GM12878 (cell line): ENCODE measurements at regions not wholly inside any gene's neighbourhood (a gene's known extent, or its start where the extent isn't known, plus 50 kb on each side); places are given as distances from the start of the nearest gene placed in this dataset.

Experiments
- ATAC-seq: fragments of 200-7000 bp; cut with Tn5 transposase; 3 replicates; pipeline ENCODE4 v1.9.1; 2020; ENCODE audit warnings: mild to moderate bottlenecking, moderate library complexity
- BruUV-seq: library from RNA; stranded (reverse); fragments of 400-500 nt; replicated peaks from 2 replicates; lab custom pipeline; 2021; lab: Mats Ljungman, UMichigan
- CTCF ChIA-PET: fragments of 300-600 bp; sonication (Branson Sonifier 250); formaldehyde crosslinking; extraction: SDS; loops from one replicate; lab custom pipeline; 2021; ENCODE audit warnings: inconsistent platforms; lab: Yijun Ruan, JAX
- POLR2A ChIA-PET: fragments of 350-600 bp; formaldehyde crosslinking; extraction: SDS; loops from one replicate; lab custom pipeline; 2021; ENCODE audit warnings: inconsistent platforms; lab: Charles Lee
- RAD21 ChIA-PET: fragments of 300-600 bp; sonication (Branson Sonifier 250); formaldehyde crosslinking; loops from one replicate; lab custom pipeline; 2023; ENCODE audit warnings: antibody characterized with exemption; ENCODE audit not compliant: unreplicated experiment; lab: Charles Lee
- SMC1A ChIA-PET: fragments of 300-600 bp; sonication (Branson Sonifier 250); formaldehyde crosslinking; loops from one replicate; lab custom pipeline; 2023; ENCODE audit not compliant: unreplicated experiment, uncharacterized antibody; lab: Charles Lee
- DNase-seq: peaks from one replicate; pipeline ENCODE4 v3.0.0-alpha.2; 2011; ENCODE audit warnings: low read depth, low spot score
- FAIRE-seq: peaks from 3 replicates; lab custom pipeline; 2011; peaks lifted over from hg19 to GRCh38; lab: Jason Lieb, UNC
- H2AFZ ChIP-seq: 2 replicates; pipeline ENCODE4 v1.6.0; 2011; ENCODE audit warnings: low read depth, low read length, control low read depth; ENCODE audit not compliant: control insufficient read depth
- H3K27ac ChIP-seq: 2 replicates; pipeline ENCODE4 v1.5.1; 2011; ENCODE audit warnings: control low read depth; ENCODE audit not compliant: control insufficient read depth, insufficient read depth
- H3K27me3 ChIP-seq, 2 experiments: replicated peaks in 1 of 2; 2 replicates each; pipeline versions ENCODE4 v1.6.0 to v1.6.1; 2011; ENCODE audit warnings: low read length in 1 of 2; ENCODE audit not compliant: control insufficient read depth in 2 of 2, insufficient read depth in 2 of 2
- H3K36me3 ChIP-seq, 2 experiments: 2 replicates each; pipeline ENCODE4 v1.5.1; 2011; ENCODE audit warnings: low read length in 1 of 2; ENCODE audit not compliant: control insufficient read depth in 2 of 2, insufficient read depth in 2 of 2
- H3K4me1 ChIP-seq: 2 replicates; pipeline ENCODE4 v1.6.1; 2011; ENCODE audit warnings: mild to moderate bottlenecking, low read length, moderate library complexity, mixed read lengths; ENCODE audit not compliant: control insufficient read depth, insufficient read depth
- H3K4me2 ChIP-seq: 2 replicates; pipeline ENCODE4 v1.6.0; 2011; ENCODE audit warnings: control low read depth; ENCODE audit not compliant: control insufficient read depth, insufficient read depth
- H3K4me3 ChIP-seq: fragments of 200-600 bp; sonication (generic); 2 replicates; pipeline ENCODE4 v1.5.1; 2016
- H3K79me2 ChIP-seq: 2 replicates; pipeline ENCODE4 v1.6.0; 2011; ENCODE audit warnings: low read length; ENCODE audit not compliant: control insufficient read depth, insufficient read depth
- H3K9ac ChIP-seq: 2 replicates; pipeline ENCODE4 v1.8.0; 2011; ENCODE audit warnings: low read length, control low read depth, mixed read lengths; ENCODE audit not compliant: control insufficient read depth, insufficient read depth
- H3K9me3 ChIP-seq: replicated peaks from 3 replicates; pipeline ENCODE4 v1.5.1; 2011; ENCODE audit warnings: mild to moderate bottlenecking, low read length; ENCODE audit not compliant: control insufficient read depth, insufficient read depth
- H4K20me1 ChIP-seq: 2 replicates; pipeline ENCODE4 v1.6.0; 2011; ENCODE audit not compliant: control insufficient read depth, insufficient read depth
- NFYA ChIP-seq: IDR thresholded peaks from 2 replicates; pipeline ENCODE4 v1.6.1; 2011; ENCODE audit warnings: low read depth, mild to moderate bottlenecking, low read length, improper control_type of control experiment, borderline replicate concordance
- PRDM15 ChIP-seq: fragments of 450-650 bp; formaldehyde crosslinking; IDR thresholded peaks from 2 replicates; pipeline ENCODE4 v1.4.0; 2020; ENCODE audit warnings: mild to moderate bottlenecking, moderate library complexity
- TAF1 ChIP-seq: IDR thresholded peaks from 2 replicates; pipeline ENCODE4 v1.6.1; 2011; ENCODE audit warnings: mild to moderate bottlenecking, low read depth, low read length, borderline replicate concordance
- WGBS: methylation state at CpG from one replicate; pipeline ENCODE4 v1.1.6; 2016; ENCODE audit warnings: low lambda C conversion rate; ENCODE audit not compliant: insufficient replicate concordance, insufficient coverage; ENCODE audit errors: missing lambda C conversion rate; 5-methylcytosine and 5-hydroxymethylcytosine counted together
- in situ Hi-C: fragments of 300-500 bp; cut with MboI; formaldehyde crosslinking; loops from 9 replicates; pipeline ENCODE4 v1.14.3; 2018; ENCODE audit warnings: mixed read lengths
- intact Hi-C: fragments of 100-400 bp; cut with micrococcal nuclease; formaldehyde crosslinking; loops from one replicate; pipeline ENCODE4 v1.14.2; 2022; ENCODE audit not compliant: unreplicated experiment

GRCh38 chr6:141988327-141988726, 144.4 kb upstream of the GJE1 start:
- in situ Hi-C loops (loop anchor here (5.0 kb wide), 1 partner anchor 129 kb away; no protein-coding TSS in a partner anchor), intact Hi-C loops (no loop called here)
- Histone ChIP-seq H3K4me1 (no peaks in the 10 kb centered on the region), H3K36me3 (no peaks in the 10 kb centered on the region), H3K27ac (no peak overlapping the region), H3K27me3 (no peaks in the 10 kb centered on the region), H3K4me3 (no peak overlapping the region), H3K9me3 (no peaks in the 10 kb centered on the region), H4K20me1 (no peaks in the 10 kb centered on the region), H3K79me2 (no peaks in the 10 kb centered on the region), H3K9ac (no peak overlapping the region), H2AFZ (no peak overlapping the region), H3K4me2 (no peak overlapping the region)
- no peak for TF ChIP-seq TAF1
- no peak for TF ChIP-seq NFYA
- no TSS peak for BruUV-seq
- WGBS = 38% methylated on average over 2 of the region's 2 CpGs
- ChIA-PET POLR2A (no interaction called here), RAD21 (no interaction called here), CTCF (interaction anchor here (1.4 kb wide), 1 partner anchor 9 kb away, joined by 6 read pairs; no protein-coding TSS in a partner anchor), SMC1A (interaction anchor here (0.7 to 2.6 kb wide), 3 partner anchors 17 to 219 kb away, joined by 3 to 17 read pairs (median 5); no protein-coding TSS in a partner anchor)
- DNase-seq = no peak
- FAIRE-seq = no peak
- no peak for ATAC-seq

GRCh38 chr6:141986457-141986856, 146.3 kb upstream of the GJE1 start:
- Histone ChIP-seq H3K4me2 (no peak overlapping the region), H3K27ac (no peak overlapping the region), H4K20me1 (no peaks in the 10 kb centered on the region), H3K9ac (no peak overlapping the region), H3K4me3 (no peak overlapping the region), H2AFZ (no peak overlapping the region), H3K36me3 (no peaks in the 10 kb centered on the region), H3K79me2 (no peaks in the 10 kb centered on the region), H3K4me1 (no peaks in the 10 kb centered on the region), H3K27me3 (no peaks in the 10 kb centered on the region), H3K9me3 (no peaks in the 10 kb centered on the region)
- ATAC-seq (no peak), DNase-seq (no peak), FAIRE-seq (no peak)
- in situ Hi-C loops (loop anchor here (5.0 kb wide), 1 partner anchor 131 kb away; no protein-coding TSS in a partner anchor), intact Hi-C loops (no loop called here)
- no TSS peak for BruUV-seq
- POLR2A ChIA-PET = no interaction called here
- SMC1A ChIA-PET = interaction anchor here (1.3 kb wide), 1 partner anchor 10 kb away, joined by 3 read pairs; no protein-coding TSS in a partner anchor
- TF ChIP-seq PRDM15 (CRISPR knock-in tag) = no peak
- RAD21 ChIA-PET = interaction anchor here (1.2 kb wide), 1 partner anchor 125 kb away, joined by 5 read pairs; no protein-coding TSS in a partner anchor
- 91% methylated on average over 4 of the region's 4 CpGs for whole genome bisulfite sequencing
- CTCF ChIA-PET = interaction anchor here (0.8 to 2.6 kb wide), 2 partner anchors 126 to 221 kb away, joined by 4 to 14 read pairs; no protein-coding TSS in a partner anchor
